HT1080 (cell line): ENCODE measurements at regions not wholly inside any gene's neighbourhood (a gene's known extent, or its start where the extent isn't known, plus 50 kb on each side); places are given as distances from the start of the nearest gene placed in this dataset. TPM values are rescaled to one million over a fixed set of nuclear protein-coding genes. Genes with fewer than 3 reads are reported as not detected.
A peak's percentile ranks its signal among the peaks of the same experiment; 100 is the strongest.

Experiments used
- DNase-seq: peaks from one replicate; pipeline ENCODE4 v3.0.0-alpha.2; 2015; ENCODE audit warnings: low read depth
- small RNA-seq: library from RNA; depleted of rRNA; stranded (forward); fragments of <200 nt; gene quantifications from one replicate; pipeline ENCODE3, GENCODE V24; 2014

- DNase-seq = no peak
Observed at GRCh38 chr13:106637519-106637918, 69.6 kb upstream of the ARGLU1 start.

- DNase-seq = no peak
Observed at GRCh38 chr13:106636492-106636891, 68.6 kb upstream of the ARGLU1 start.

- no peak for DNase-seq
Observed at GRCh38 chr13:106635616-106636015, 67.7 kb upstream of the ARGLU1 start.

GRCh38 chr13:106633321-106633720 is 65.4 kb upstream of the ARGLU1 start:
- DNase-seq = no peak

- no peak for DNase-seq
Observed at GRCh38 chr13:106630650-106631049, 62.7 kb upstream of the ARGLU1 start.

GRCh38 chr13:106630162-106630561 is 62.2 kb upstream of the ARGLU1 start:
- DNase-seq = no peak

- DNase-seq = no peak
Observed at GRCh38 chr13:106628936-106629659, 61.2 kb upstream of the ARGLU1 start.

- DNase-seq = no peak
Observed at GRCh38 chr13:106626473-106626872, 58.5 kb upstream of the ARGLU1 start.

GRCh38 chr13:106625578-106625977 is 57.6 kb upstream of the ARGLU1 start:
- no peak for DNase-seq

GRCh38 chr13:106623799-106624460 is 56.0 kb upstream of the ARGLU1 start:
- DNase-seq = no peak

- DNase-seq = no peak
Observed at GRCh38 chr13:106621833-106622232, 53.9 kb upstream of the ARGLU1 start.

GRCh38 chr13:106619688-106620555 is 52.0 kb upstream of the ARGLU1 start:
- DNase-seq = peak; percentile 55

Small RNA genes in the stretch of these regions (small RNA-seq; reads per million reads assigned to genes)
- not detected for gene MIR1267
- gene SNORD31B = 0.89 reads per million, percentile 71 among the genes with 10 or more reads in this experiment
